Adrenal gland (tissue), 5 donors: ENCODE measurements at regions not wholly inside any gene's neighbourhood (a gene's known extent, or its start where the extent isn't known, plus 50 kb on each side); places are given as distances from the start of the nearest gene placed in this dataset.

Source experiments
- POLR2A ChIP-seq, 2 donors: fragments of 450-650 bp; IDR thresholded peaks; one replicate each; pipeline ENCODE4 v1.6.1; 2017; ENCODE audit warnings: antibody characterized with exemption in 2 of 2, mild to moderate bottlenecking in 2 of 2, moderate library complexity in 1 of 2
- TF ChIP-seq, protein P1 (sequence below), 6 experiments: fragments of 450-650 bp in 4 of 6; fragments of 200-600 bp in 2 of 6; sonication (generic) in 1 of 6; IDR thresholded peaks; 1 replicate in 5 of 6; 2 replicates in 1 of 6; pipeline versions ENCODE4 v1.5.1 to v1.8.0; 2016 to 2021; ENCODE audit warnings: antibody characterized with exemption in 6 of 6, mild to moderate bottlenecking in 2 of 6, moderate library complexity in 1 of 6
- donor health status: DM: no; HTN: no; CAD: no.

- TF ChIP-seq POLR2A (IDR thresholded peaks at IDR 0.05) = no peak
- TF ChIP-seq, protein P1, sequence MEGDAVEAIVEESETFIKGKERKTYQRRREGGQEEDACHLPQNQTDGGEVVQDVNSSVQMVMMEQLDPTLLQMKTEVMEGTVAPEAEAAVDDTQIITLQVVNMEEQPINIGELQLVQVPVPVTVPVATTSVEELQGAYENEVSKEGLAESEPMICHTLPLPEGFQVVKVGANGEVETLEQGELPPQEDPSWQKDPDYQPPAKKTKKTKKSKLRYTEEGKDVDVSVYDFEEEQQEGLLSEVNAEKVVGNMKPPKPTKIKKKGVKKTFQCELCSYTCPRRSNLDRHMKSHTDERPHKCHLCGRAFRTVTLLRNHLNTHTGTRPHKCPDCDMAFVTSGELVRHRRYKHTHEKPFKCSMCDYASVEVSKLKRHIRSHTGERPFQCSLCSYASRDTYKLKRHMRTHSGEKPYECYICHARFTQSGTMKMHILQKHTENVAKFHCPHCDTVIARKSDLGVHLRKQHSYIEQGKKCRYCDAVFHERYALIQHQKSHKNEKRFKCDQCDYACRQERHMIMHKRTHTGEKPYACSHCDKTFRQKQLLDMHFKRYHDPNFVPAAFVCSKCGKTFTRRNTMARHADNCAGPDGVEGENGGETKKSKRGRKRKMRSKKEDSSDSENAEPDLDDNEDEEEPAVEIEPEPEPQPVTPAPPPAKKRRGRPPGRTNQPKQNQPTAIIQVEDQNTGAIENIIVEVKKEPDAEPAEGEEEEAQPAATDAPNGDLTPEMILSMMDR (IDR thresholded peaks at IDR 0.05) = no peak
These were observed 168.2 kb upstream of the GPR149 start for GRCh38 chr3:154598166-154598565.
